HG03469 (cell line): ENCODE measurements at regions not wholly inside any gene's neighbourhood (a gene's known extent, or its start where the extent isn't known, plus 50 kb on each side); places are given as distances from the start of the nearest gene placed in this dataset.
"Not testable (repeated sequence)": the region's sequence is repeated elsewhere in the genome, so short reads cannot be mapped to it uniquely, and the experiment has no call there.

Source experiments
- ATAC-seq: cut with Tn5 transposase; IDR thresholded peaks from one replicate; pipeline ENCODE4 v1.9.1; 2021; ENCODE audit warnings: mild to moderate bottlenecking, moderate library complexity, moderate number of reproducible peaks; ENCODE audit not compliant: unreplicated experiment

GRCh38 chr4:81745050-81745449, 273.3 kb upstream of the RASGEF1B start:
- ATAC-seq = no peak

- no peak for ATAC-seq
Observed at GRCh38 chr4:81743731-81744435, 272.2 kb upstream of the RASGEF1B start.

DNA sequence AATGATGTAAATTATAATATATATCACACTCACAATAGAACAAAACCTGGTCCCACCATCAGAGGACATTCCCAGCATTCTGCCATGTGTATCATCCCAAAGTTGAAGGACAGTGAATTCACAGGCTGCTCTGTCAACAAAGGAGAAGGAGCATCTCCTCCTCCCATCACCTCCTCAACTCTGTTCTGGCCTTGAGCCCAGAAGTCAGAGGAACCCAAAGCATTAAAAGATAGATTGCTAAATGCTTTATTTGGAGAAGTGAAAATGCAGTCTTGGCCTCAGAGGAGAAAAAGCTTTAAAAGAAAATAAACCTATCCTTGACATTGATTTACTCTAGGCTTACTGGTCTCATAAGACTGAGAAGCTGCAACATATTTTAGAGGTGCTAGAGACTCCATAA, 268.8 kb upstream of the RASGEF1B start:
- no peak for ATAC-seq

DNA sequence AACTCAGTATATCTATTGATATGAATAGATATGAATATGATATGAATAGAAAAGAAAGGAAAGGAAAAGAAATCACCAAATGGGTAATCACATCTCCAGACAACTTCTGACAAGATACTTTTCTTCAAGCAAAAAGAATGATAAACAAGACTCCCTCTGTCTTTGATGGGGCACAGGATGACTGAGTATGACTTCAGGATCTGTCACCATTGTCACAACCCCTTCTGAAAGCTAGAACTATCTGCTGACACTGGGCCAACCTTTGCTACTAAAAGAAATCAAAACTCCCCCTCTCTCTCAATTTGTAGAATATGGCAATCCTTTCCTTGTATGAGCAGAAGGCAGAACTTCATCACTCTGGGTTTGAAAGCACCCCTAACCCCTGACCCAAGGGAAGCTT, 267.2 kb upstream of the RASGEF1B start:
- ATAC-seq = no peak

- ATAC-seq = no peak
Observed at GRCh38 chr4:81737865-81738559, 266.3 kb upstream of the RASGEF1B start.

GRCh38 chr4:81736324-81736723, 264.6 kb upstream of the RASGEF1B start:
- ATAC-seq = no peak

- ATAC-seq = no peak
Observed at GRCh38 chr4:81732980-81733379, 261.3 kb upstream of the RASGEF1B start.

DNA sequence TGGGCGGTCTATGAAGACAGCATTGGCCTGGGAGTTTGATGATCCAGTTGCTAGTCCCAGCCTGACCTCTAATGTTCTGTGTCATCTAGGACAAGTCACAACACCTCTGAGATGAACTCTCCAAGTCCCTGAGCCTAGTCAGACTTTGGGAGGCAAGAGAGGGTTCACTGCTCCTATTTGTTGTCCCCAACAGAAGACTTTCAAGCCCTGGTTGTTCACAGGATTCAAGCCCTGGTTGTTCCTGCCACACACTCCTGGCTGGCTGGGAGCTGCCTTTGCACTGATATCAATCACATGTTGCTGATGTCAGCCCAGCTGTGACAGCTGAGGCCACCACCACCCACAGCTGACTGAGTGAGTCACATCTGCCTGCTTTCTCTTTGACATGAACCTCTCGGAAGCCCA, 253.2 kb upstream of the RASGEF1B start:
- ATAC-seq = peak; percentile 97

GRCh38 chr4:81723927-81724587, 252.3 kb upstream of the RASGEF1B start:
- ATAC-seq = no peak

- no peak for ATAC-seq
Observed at GRCh38 chr4:81723019-81723884, 251.5 kb upstream of the RASGEF1B start.

DNA sequence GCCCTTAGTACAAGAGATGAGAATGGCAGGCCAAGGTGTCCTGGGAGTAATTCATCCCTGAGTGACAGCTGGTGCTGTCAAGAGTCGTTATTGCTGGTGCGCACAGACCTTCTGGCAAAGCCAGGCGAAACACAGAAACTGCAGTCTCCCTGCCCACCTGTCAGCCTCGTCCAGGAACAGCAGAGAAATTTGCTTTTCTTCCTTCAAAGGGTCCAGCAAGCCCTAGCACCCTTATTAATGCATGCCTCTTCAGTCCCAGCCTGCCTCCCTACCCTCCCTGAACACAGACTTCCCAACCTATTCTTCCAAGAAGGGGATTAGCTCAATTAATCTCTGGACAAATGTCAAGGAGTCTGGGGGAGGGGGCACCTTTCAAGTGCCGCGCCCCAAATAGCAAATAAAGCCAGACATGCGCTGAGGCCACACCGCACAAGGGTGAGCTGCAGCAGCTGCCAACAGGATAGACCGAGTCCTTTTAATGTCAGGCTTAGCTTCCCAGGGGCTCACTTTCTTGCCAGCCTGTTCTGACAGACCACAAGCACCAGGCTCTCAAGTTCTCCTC, 250.7 kb upstream of the RASGEF1B start:
- ATAC-seq = no peak

DNA sequence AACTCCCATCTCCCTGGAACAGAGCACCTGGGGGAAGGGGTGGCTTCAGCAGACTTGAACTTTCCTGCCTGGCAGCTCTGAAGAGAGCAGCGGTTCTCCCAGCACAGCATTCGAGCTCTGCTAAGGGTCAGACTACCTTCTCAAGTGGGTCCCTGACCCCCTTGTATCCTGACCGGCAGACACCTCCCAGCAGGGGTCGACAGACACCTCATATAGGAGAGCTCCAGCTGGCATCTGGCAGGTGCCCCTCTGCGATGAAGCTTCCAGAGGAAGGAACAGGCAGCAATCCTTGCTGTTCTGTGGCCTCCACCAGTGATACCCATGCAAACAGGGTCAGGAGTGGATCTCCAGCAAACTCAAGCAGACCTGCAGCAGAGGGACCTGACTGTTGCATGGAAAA, 244.1 kb upstream of the RASGEF1B start:
- no peak for ATAC-seq

DNA sequence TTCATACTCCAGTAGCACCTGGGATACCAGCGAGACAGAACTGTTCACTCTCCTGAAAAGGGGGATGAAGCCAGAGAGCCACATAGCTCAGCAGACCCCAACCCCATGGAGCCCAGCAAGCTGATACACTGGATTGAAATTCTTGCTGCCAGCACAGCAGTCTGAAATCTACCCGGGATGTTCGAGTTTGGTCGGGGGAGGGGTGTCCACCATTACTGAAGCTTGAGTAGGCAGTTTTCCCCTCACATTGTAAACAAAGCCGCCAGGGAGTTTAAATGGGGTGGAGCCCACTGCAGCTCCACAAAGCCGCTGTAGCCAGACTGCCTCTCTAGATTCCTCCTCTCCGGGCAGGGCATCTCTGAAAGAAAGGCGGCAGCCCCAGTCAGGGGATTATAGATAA, 243.7 kb upstream of the RASGEF1B start:
- not testable (repeated sequence) for ATAC-seq

GRCh38 chr4:81714291-81714690, 242.6 kb upstream of the RASGEF1B start:
- ATAC-seq = no peak

DNA sequence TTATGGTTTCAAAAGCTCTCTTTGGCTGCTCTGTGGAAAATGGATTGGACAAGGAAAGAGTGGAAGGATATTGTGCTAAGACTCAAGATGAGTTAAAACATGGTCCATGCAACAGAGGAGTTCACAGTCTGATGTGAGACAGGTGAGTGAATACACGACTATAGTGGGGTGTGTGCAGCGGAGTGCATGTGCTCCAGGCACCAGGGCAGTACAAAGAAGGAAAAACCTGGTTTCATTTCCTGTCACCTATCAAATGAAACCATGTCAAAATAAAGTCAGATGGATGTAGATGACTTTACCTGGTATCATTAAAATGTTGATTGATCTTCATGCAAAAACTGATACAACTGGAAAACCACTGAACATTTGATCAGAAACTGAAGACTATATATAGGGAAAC, 241.0 kb upstream of the RASGEF1B start:
- ATAC-seq = no peak

DNA sequence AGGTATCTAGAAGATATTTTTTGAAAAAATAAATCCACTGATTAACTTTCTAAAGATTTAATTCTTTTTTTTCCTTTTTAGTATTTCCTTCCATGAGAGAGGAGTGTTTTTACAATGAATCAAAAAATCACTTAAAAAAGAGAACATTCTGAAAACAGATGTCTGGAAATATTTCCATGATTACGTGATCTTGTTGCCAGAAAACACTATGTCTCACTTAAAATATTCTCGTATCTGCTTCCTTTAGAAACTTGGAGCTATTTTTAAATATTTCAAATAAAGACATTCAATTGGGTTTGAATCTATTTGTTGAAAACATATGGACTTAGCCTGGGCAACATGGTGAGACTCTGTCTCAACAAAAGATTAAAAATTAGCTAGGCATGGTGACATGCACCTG, 232.8 kb upstream of the RASGEF1B start:
- no peak for ATAC-seq

DNA sequence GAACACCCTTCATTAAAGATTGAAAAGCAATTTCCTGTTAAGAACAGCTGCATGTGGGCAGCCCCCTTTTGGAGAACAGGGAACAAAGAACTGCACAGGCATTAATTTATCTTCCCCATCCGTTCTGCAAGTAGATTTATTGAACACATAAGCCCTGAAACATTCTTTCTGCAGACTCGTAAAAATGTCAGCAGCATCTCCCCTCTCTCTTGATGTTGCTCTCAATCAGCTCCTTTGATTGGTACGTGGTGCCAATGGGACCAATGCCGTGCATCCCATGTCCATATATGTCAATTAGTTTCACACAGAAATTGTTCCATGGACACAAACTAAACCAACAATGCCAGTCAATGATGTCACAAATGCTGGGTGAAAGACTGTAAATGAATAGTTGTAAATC, 228.5 kb upstream of the RASGEF1B start:
- ATAC-seq = no peak

DNA sequence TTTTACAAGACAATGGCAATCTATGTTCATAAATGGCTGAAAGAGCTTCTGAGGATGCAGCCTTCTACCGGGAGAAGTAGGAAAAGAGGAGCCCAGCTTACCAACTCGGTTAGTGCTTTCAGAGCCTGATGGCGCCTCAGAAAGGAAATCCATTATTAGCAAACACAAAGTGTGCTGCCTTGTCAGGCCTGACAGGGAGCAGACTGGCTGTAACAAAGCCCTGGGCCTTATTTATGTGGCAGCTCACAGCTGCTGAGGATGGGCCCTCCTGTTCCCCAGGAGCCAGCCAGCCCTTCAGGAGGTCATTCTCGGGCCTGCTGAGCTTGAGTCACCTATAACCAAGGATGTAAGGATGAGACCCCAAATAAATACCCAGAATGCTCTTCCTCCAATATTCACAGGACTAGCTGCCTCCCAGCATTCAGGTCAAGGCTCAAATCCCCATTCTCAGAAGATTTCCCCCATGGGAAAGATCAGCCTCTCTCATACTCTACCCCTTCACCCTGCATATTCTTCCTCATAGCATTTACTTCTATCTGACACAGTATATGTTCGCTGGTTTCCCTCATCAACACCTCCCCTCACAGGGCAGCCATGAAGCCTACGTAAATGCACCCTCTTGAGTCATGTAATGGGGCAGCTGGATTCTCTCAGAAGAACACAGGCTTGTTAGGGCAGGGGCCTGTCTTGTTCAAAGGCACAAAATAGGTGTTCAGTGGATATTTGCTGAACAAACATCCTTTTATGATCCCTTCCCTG, 227.0 kb upstream of the RASGEF1B start:
- ATAC-seq = no peak

- no peak for ATAC-seq
Observed at GRCh38 chr4:81694176-81694913, 222.6 kb upstream of the RASGEF1B start.
